Colonic mucosa (tissue), 4 donors: ENCODE measurements at regions not wholly inside any gene's neighbourhood (a gene's known extent, or its start where the extent isn't known, plus 50 kb on each side); places are given as distances from the start of the nearest gene placed in this dataset.

Source experiments
- DNase-seq: peaks from one replicate; pipeline ENCODE4 v3.0.0-alpha.2; 2020
- H3K27ac ChIP-seq: fragments of 200-600 bp; one replicate; pipeline ENCODE4 v1.8.0; 2021
- H3K27me3 ChIP-seq: fragments of 200-600 bp; one replicate; pipeline ENCODE4 v1.8.0; 2021
- H3K36me3 ChIP-seq: fragments of 200-600 bp; one replicate; pipeline ENCODE4 v1.8.0; 2021
- H3K4me1 ChIP-seq: fragments of 200-600 bp; one replicate; pipeline ENCODE4 v1.8.0; 2021; ENCODE audit warnings: mild to moderate bottlenecking
- H3K4me3 ChIP-seq: fragments of 200-600 bp; one replicate; pipeline ENCODE4 v1.8.0; 2021
- H3K9ac ChIP-seq, 2 donors: one replicate each; pipeline ENCODE4 v1.7.0; 2013; ENCODE audit warnings: control low read depth in 2 of 2, low read depth in 2 of 2, low read length in 2 of 2
- H3K9me3 ChIP-seq: fragments of 200-600 bp; one replicate; pipeline ENCODE4 v1.8.0; 2021
- intact Hi-C: fragments of 100-400 bp; cut with DNase I; formaldehyde crosslinking; loops from one replicate; pipeline ENCODE4 v1.14.1; 2022
- TF ChIP-seq, protein P1 (sequence below): fragments of 200-600 bp; IDR thresholded peaks from one replicate; pipeline ENCODE4 v1.8.0; 2022; ENCODE audit warnings: antibody characterized with exemption, mild to moderate bottlenecking
- donor health status: healthy.
- donor health status: DM: no; HTN: no; CAD: no.
- donor health status: DM: no; HTN: no; CAD: no.

DNA sequence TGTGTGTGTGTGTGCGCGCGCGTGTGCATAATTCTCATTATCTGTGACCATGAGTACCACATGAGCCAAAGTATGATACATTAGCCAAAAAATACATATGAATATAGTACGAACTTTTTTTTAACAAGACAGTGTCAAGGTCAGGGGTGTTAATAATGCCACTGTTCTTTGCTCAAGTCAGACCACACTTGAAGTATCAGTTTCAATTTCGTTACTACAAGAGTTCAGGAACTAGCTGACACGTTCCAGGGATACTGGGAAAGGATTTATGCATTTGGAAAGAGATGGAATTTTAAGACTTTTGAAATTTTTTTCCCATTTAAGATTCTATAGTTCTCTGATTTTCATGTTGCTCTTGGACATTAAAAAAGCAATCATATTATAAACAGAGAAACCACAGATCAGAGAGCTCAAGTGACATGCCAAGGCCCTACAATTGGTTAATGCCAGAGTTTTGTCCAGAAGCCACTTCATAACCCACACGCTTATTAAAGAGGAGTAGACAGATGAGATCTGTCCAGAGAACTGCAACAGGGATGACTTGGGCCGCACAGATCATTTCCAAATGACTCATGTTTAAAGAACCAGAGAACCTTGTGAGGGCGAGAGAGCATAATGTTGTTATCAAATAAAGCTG is 718.8 kb upstream of the SGCG start:
- Histone ChIP-seq H3K27ac (no peak overlapping the region), H3K36me3 (no peaks in the 10 kb centered on the region), H3K9me3 (no peaks in the 10 kb centered on the region), H3K4me3 (no peak overlapping the region), H3K27me3 (no peaks in the 10 kb centered on the region), H3K9ac (no peak overlapping the region), H3K4me1 (no peaks in the 10 kb centered on the region)
- intact Hi-C loops, result no loop called here
- TF ChIP-seq, protein P1, sequence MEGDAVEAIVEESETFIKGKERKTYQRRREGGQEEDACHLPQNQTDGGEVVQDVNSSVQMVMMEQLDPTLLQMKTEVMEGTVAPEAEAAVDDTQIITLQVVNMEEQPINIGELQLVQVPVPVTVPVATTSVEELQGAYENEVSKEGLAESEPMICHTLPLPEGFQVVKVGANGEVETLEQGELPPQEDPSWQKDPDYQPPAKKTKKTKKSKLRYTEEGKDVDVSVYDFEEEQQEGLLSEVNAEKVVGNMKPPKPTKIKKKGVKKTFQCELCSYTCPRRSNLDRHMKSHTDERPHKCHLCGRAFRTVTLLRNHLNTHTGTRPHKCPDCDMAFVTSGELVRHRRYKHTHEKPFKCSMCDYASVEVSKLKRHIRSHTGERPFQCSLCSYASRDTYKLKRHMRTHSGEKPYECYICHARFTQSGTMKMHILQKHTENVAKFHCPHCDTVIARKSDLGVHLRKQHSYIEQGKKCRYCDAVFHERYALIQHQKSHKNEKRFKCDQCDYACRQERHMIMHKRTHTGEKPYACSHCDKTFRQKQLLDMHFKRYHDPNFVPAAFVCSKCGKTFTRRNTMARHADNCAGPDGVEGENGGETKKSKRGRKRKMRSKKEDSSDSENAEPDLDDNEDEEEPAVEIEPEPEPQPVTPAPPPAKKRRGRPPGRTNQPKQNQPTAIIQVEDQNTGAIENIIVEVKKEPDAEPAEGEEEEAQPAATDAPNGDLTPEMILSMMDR, result no peak
- DNase-seq, result no peak

DNA sequence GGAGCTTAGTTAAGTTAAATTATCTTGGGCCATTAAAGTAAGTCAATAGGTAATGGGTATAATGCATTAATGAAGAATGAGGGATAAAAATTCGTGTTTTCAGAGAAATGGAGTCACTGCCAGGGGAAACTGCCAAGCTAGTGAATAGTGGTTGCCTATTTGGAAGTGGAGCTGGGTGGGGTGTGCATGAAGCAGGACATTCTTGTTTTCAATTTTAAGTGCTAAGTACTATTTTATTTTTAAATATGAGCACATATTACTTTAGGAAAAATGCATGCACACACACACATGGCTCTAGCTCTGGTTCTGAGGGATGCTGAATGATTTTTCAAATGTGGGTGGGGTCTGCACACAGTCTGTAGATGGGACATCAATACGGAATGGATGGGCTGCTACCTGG is 717.7 kb upstream of the SGCG start:
- Histone ChIP-seq H3K9me3 (no peaks in the 10 kb centered on the region), H3K36me3 (no peaks in the 10 kb centered on the region), H3K4me3 (no peak overlapping the region), H3K27me3 (no peaks in the 10 kb centered on the region), H3K4me1 (no peaks in the 10 kb centered on the region), H3K27ac (no peak overlapping the region), H3K9ac (no peak overlapping the region)
- TF ChIP-seq, protein P1, result no peak
- intact Hi-C loops, result no loop called here
- no peak for DNase-seq

DNA sequence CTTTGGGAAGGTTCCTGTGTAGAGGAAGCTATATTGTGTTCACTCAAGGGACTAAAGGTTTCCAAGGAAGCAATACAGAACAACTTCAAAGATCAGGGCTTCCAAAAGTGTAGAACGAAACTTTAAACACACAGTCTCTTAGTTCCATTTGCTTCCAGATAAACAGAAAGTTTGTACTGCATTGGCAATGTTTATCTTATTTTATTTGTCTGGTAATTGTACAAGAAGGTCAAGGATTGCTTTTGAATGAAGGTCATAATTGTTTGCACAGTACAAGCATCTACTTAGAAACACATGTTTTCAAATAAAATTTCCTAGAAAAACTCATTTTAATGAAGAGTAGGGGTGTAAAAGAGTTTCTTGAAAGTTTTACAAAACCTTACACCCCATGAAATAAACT is 712.7 kb upstream of the SGCG start:
- Histone ChIP-seq H3K4me3 (no peak overlapping the region), H3K9ac (no peak overlapping the region), H3K4me1 (no peaks in the 10 kb centered on the region), H3K27ac (no peak overlapping the region), H3K36me3 (no peaks in the 10 kb centered on the region), H3K9me3 (no peaks in the 10 kb centered on the region), H3K27me3 (no peaks in the 10 kb centered on the region)
- intact Hi-C loops, result no loop called here
- TF ChIP-seq, protein P1, result no peak
- no peak for DNase-seq

DNA sequence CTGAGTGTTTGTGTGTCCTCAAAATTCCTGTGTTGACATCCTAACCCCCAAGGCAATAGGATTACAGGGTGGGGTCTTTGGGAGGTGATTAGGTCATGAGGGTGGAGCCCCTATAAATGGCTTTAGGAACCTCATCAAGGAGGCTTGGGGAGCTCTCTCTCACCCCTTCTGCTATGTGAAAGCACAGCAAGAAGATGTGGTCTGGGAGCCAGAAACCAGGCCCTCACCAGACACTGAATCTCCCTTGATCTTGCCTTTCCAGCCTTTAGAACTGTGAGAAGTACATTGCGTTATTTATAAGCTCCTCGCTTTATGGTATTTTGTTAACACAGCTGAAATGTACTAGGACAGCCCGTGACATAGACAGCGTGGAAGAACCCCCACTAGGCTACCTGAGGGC is 712.0 kb upstream of the SGCG start:
- H3K27me3 ChIP-seq, result no peaks in the 10 kb centered on the region
- no peak for DNase-seq
- H3K4me1 ChIP-seq, result no peaks in the 10 kb centered on the region
- H3K36me3 ChIP-seq, result no peaks in the 10 kb centered on the region
- TF ChIP-seq, protein P1, result no peak
- H3K4me3 ChIP-seq, result no peak overlapping the region
- intact Hi-C loops, result no loop called here
- H3K9me3 ChIP-seq, result no peaks in the 10 kb centered on the region
- no peak overlapping the region for H3K27ac ChIP-seq
- H3K9ac ChIP-seq, result no peak overlapping the region

DNA sequence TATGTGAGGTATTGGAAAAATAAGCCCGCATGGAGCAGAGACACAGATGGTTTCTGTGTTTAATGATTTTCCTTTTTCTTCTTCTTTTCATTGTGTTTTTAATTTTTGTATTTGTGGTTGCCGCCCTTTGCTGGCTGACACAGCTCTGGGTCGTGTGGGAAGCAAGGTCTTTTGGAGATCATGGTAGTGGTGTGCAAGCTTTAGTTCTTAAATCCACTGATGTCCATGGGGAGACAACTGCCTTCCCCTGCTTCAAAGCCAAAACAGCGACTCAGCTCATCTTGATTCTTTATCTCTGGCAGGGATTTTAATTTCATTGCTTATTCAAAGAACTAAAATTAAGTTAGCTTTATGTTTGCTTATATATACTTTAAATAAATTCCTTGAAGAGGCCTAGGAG is 711.3 kb upstream of the SGCG start:
- no peak overlapping the region for H3K9ac ChIP-seq
- DNase-seq, result no peak
- H3K27me3 ChIP-seq, result no peaks in the 10 kb centered on the region
- H3K4me1 ChIP-seq, result no peaks in the 10 kb centered on the region
- H3K36me3 ChIP-seq, result no peaks in the 10 kb centered on the region
- TF ChIP-seq, protein P1, result no peak
- no peak overlapping the region for H3K4me3 ChIP-seq
- intact Hi-C loops, result no loop called here
- no peak overlapping the region for H3K27ac ChIP-seq
- no peaks in the 10 kb centered on the region for H3K9me3 ChIP-seq
